GM19193 (cell line): ENCODE measurements at regions not wholly inside any gene's neighbourhood (a gene's known extent, or its start where the extent isn't known, plus 50 kb on each side); places are given as distances from the start of the nearest gene placed in this dataset.

Experiments
- POLR2A ChIP-seq: IDR thresholded peaks from 4 replicates; pipeline ENCODE4 v1.6.1; 2011; ENCODE audit not compliant: insufficient read depth, insufficient read length; ENCODE audit errors: extremely low read depth

DNA sequence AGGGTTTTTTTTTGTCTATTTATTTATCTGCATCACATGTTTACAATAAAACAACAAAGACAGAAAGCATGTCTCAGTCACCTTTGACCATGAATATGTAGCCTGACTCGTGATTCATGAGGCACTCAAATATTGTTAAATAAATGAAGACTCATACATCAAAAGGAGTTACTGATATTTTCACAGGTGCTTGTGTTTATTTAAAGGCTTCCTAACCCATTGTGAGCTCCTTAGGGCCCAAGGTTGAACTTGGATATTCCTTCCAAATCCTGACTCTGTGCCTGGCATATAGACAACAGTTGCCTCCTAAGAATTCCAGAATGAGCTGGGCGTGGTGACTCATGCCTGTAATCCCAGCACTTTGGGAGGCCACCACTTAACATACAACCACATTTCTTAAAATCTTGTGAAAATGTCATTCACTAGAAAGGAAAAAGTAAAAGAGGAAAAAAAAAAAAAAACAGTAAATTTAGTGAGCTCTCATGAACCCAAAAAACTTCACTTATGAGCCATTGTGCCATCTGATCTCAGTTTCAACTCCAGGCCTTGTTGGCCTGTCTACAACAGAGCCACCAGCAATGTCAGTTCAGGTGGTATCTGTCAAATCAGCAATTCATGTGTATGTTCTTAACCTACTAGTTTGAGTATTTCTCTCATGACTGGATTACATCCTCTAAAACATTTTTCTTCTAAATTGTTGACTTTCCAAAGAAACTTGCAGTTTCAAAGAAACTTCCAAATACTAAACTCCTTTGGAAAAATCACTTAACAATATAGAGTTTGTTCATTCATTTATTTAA is 162.7 kb upstream of the MARCKS start:
- TF ChIP-seq POLR2A, result no peak

GRCh38 chr6:113695516-113695915 is 161.6 kb upstream of the MARCKS start:
- TF ChIP-seq POLR2A, result no peak

- TF ChIP-seq POLR2A, result no peak
These were observed 160.2 kb upstream of the MARCKS start for GRCh38 chr6:113696960-113697359.

DNA sequence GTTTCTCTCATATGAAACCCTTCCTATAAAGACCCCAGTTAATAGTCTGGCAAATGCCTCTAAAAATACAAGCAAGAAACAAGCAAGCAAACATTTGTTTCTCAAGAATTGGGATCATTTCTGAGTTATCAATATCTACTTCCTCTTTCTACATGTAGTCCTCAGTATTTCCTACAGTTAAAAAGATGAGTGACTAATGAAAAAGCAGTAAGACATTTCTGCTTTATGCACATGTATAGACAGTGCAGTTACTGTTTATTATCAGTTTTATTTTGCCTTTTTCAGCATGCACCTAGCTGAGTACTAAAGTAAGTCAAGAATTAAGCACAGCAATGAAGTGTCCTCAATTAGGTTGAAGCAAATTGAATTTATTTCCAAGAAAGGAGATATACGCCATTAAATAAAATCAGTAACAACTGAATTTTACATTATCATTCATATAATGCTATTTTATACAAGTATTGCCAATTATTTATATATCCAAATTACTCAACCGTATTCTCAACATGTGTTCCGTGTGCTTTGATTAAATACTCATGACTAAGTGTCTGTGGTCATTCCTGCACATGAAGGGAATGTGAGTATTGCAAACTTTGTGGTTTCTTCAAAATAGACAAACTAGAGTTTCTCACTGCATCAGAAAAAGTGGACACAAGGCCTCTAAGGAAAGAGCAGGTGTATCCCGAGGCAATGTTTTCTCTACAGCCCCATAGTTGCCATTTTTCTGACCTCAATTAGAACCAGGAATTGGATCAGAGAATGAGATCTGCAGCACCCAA is 159.3 kb upstream of the MARCKS start:
- TF ChIP-seq POLR2A, result no peak

GRCh38 chr6:113699239-113699638 is 157.9 kb upstream of the MARCKS start:
- TF ChIP-seq POLR2A, result no peak

GRCh38 chr6:113701552-113702254 is 155.4 kb upstream of the MARCKS start:
- no peak for TF ChIP-seq POLR2A

DNA sequence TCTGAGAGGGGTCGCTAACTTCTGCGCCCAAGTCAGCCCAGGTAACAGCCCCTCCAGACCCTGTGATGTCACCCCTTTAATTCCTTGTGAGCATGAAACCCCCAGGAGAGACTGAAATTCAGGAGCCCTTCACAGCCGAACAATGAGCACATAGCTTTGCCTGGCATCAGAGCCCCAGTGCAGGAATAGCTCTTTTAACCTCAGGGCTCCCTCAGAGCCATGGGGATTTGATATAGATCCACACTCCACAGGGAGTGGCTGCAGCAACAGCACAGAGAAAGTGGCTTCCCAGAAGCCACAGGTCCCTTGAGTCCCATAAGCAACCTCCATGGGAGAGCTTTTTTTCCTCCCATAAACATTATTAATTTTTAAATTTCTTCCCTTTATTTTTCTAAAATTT is 150.0 kb upstream of the MARCKS start:
- TF ChIP-seq POLR2A, result no peak

GRCh38 chr6:113709936-113710509 is 147.1 kb upstream of the MARCKS start:
- TF ChIP-seq POLR2A, result no peak

GRCh38 chr6:113713665-113714064 is 143.5 kb upstream of the MARCKS start:
- TF ChIP-seq POLR2A, result no peak

DNA sequence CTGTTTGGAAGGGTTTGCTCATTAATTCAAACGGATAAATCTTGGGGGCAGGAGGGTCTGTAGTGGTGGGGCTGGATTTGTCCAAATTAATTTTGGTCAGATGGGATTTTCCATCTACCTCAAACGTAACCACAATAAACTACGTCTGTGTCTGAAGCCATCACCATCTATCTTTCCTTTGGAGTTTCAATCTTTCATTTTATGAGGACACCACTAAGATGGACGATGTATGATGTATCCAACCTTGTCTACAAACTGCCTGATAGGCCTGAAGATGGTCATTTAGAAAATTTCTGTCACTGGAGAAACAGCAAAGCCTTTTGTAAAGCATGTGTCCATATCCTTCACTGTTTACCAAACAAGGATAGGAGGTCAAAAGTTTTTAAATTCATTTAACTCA is 138.6 kb upstream of the MARCKS start:
- TF ChIP-seq POLR2A, result no peak

- TF ChIP-seq POLR2A, result no peak
These were observed 138.1 kb upstream of the MARCKS start for GRCh38 chr6:113719064-113719463.

DNA sequence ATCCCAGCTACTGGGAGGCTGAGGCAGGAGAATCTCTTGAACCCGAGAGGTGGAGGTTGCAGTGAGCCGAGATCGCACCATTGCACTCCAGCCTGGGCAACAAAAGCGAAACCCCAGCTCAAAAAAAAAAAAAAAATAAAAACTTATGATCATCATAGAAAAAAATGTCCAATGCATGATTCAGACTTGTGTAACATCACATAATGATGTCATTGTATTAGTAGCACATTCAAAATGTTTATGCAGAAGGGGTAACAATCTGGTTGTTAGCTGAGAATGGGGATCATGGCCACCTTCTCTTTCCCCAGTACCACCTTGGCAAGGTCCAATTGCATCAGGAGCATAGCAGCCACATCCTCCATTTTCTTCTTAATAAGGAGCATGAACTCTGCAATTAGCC is 137.6 kb upstream of the MARCKS start:
- TF ChIP-seq POLR2A, result no peak

GRCh38 chr6:113723182-113723581 is 134.0 kb upstream of the MARCKS start:
- TF ChIP-seq POLR2A, result no peak

- TF ChIP-seq POLR2A, result no peak
These were observed 125.6 kb upstream of the MARCKS start for GRCh38 chr6:113731541-113731940.

DNA sequence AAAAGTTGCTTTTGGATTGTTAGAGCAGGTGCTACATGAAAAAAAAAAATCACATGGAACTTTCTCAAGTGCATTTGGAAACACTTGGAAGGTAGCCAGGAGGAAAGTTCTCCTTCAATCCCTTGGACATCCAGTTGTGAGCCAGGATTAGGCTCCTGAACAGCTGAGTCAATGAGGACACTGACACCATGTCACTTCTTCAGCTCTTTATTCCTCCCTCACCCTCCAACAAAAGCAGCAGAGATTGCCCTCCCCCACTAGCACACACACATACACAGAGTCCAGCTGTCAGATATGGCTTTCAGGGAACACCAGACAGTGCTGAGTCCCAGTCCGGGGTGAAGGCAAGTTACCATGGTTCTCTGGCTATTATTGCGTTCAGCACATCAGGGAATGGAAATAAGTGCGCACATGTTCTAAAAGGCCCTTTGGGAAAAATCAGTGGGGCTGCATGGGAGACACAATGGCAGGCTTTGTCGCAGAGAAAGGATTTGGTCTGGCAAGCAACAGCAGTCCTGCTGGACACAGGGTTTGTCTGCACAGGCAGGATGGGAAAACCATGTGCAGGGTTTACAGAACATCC is 124.7 kb upstream of the MARCKS start:
- no peak for TF ChIP-seq POLR2A

- TF ChIP-seq POLR2A, result no peak
These were observed 123.8 kb upstream of the MARCKS start for GRCh38 chr6:113733381-113733780.

DNA sequence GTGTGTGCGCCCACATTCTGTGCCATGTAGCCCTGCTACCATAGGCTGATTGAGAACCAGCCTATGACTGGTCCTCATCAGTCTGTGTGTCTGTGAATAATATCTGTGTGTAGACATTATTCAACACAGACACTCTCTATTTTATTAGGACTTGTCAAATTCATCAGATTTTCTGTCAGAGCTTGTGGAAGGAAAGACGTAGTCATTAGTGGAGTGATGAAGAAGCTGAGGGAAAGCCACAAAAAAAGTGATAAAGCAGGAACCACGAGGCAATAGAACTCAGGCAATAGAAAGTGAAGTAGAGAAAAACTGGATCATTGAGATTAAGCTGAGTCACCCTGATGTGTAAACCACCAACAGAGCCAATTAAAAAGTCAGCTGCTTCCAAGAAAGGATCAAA is 122.2 kb upstream of the MARCKS start:
- TF ChIP-seq POLR2A, result no peak
